ENCODE measurements at regions not wholly inside any gene's neighbourhood (a gene's known extent, or its start where the extent isn't known, plus 50 kb on each side); places are given as distances from the start of the nearest gene placed in this dataset.

- no peak for DNase-seq (ENCODE audit: low spot score)
Measured at GRCh38 chr10:111877258-111877657, 306.3 kb downstream of the GPAM start.

GRCh38 chr10:111879969-111880368, 303.6 kb downstream of the GPAM start:
- DNase-seq (ENCODE audit: low spot score), result no peak

- no peak for DNase-seq (ENCODE audit: low spot score)
Measured at GRCh38 chr10:111885046-111885445, 298.5 kb downstream of the GPAM start.

GRCh38 chr10:111885919-111886318, 297.6 kb downstream of the GPAM start:
- no peak for DNase-seq (ENCODE audit: low spot score)

GRCh38 chr10:111887266-111887665, 296.3 kb downstream of the GPAM start:
- DNase-seq (ENCODE audit: low spot score), result no peak

- no peak for DNase-seq (ENCODE audit: low spot score)
Measured at GRCh38 chr10:111890046-111890445, 293.5 kb downstream of the GPAM start.

- DNase-seq (ENCODE audit: low spot score), result no peak
Measured at GRCh38 chr10:111916011-111916410, 267.6 kb downstream of the GPAM start.

GRCh38 chr10:111921821-111922220, 261.7 kb downstream of the GPAM start:
- no peak for DNase-seq (ENCODE audit: low spot score)

- DNase-seq (ENCODE audit: low spot score), result no peak
Measured at GRCh38 chr10:111923032-111923431, 260.5 kb downstream of the GPAM start.

GRCh38 chr10:111926286-111926685, 257.3 kb downstream of the GPAM start:
- DNase-seq (ENCODE audit: low spot score), result no peak

- no peak for DNase-seq (ENCODE audit: low spot score)
Measured at GRCh38 chr10:111933937-111934336, 249.6 kb downstream of the GPAM start.

GRCh38 chr10:111934931-111935330, 248.6 kb downstream of the GPAM start:
- no peak for DNase-seq (ENCODE audit: low spot score)

- no peak for DNase-seq (ENCODE audit: low spot score)
Measured at GRCh38 chr10:111936143-111936542, 247.4 kb downstream of the GPAM start.

- peak; percentile 29 for DNase-seq (ENCODE audit: low spot score)
Measured at GRCh38 chr10:111944331-111944730, 239.2 kb downstream of the GPAM start.

- DNase-seq (ENCODE audit: low spot score), result peak; percentile 75
Measured at GRCh38 chr10:111953949-111954348, 229.6 kb downstream of the GPAM start.

- no peak for DNase-seq (ENCODE audit: low spot score)
Measured at GRCh38 chr10:111954386-111954785, 229.2 kb downstream of the GPAM start.

- DNase-seq (ENCODE audit: low spot score), result no peak
Measured at GRCh38 chr10:111956841-111957240, 226.7 kb downstream of the GPAM start.

GRCh38 chr10:111962951-111963350, 220.6 kb downstream of the GPAM start:
- DNase-seq (ENCODE audit: low spot score), result no peak

- DNase-seq (ENCODE audit: low spot score), result no peak
Measured at GRCh38 chr10:111967116-111967515, 216.4 kb downstream of the GPAM start.

- DNase-seq (ENCODE audit: low spot score), result no peak
Measured at GRCh38 chr10:111967547-111967946, 216.0 kb downstream of the GPAM start.

- no peak for DNase-seq (ENCODE audit: low spot score)
Measured at GRCh38 chr10:111968647-111969046, 214.9 kb downstream of the GPAM start.

- DNase-seq (ENCODE audit: low spot score), result no peak
Measured at GRCh38 chr10:111970111-111970510, 213.5 kb downstream of the GPAM start.

GRCh38 chr10:111972109-111972508, 211.5 kb downstream of the GPAM start:
- no peak for DNase-seq (ENCODE audit: low spot score)

- no peak for DNase-seq (ENCODE audit: low spot score)
Measured at GRCh38 chr10:111973306-111973705, 210.3 kb downstream of the GPAM start.

GRCh38 chr10:111973826-111974225, 209.7 kb downstream of the GPAM start:
- no peak for DNase-seq (ENCODE audit: low spot score)
